ENCODE measurements at regions not wholly inside any gene's neighbourhood (a gene's known extent, or its start where the extent isn't known, plus 50 kb on each side); places are given as distances from the start of the nearest gene placed in this dataset.

DNA sequence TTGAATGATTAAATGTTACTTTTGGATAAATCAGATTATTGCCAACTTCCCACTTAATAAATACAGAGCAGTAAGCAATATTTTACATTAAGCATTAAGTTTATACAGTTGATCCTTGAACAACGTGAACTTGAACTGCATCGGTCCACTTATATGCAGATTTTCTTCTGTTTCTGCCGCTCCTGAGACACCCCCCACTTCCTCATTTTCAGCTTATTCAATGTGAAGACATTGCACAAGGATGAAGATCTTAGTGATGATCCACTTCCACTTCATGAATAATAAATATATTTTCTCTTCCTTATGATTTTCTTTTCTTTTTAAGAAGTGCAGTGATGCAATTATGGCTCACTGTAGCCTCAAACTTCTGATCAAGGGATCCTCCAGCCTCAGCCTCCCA, 167.2 kb downstream of the LINC00237 start:
- Mint-ChIP-seq H3K9me3 (no peaks in the 10 kb centered on the region), H3K4me3 (no peak overlapping the region), H3K27ac (no peak overlapping the region), H3K4me1 (ENCODE audit: low read depth in 2 of 2) (no peaks in the 10 kb centered on the region), H3K36me3 (ENCODE audit: insufficient read depth) (no peaks in the 10 kb centered on the region), H3K27me3 (peaks cover 31 to 43% of the 10 kb centered on the region in 2 donors)
- DNase-seq (no peak), ATAC-seq (replicated peaks) (no peak)

GRCh38 chr20:20938599-20938998, 167.6 kb downstream of the LINC00237 start:
- Mint-ChIP-seq H3K4me3 (no peak overlapping the region), H3K27me3 (peaks cover 32 to 43% of the 10 kb centered on the region in 2 donors), H3K36me3 (ENCODE audit: insufficient read depth) (no peaks in the 10 kb centered on the region), H3K4me1 (ENCODE audit: low read depth in 2 of 2) (no peaks in the 10 kb centered on the region), H3K9me3 (no peaks in the 10 kb centered on the region), H3K27ac (no peak overlapping the region)
- no peak for DNase-seq
- ATAC-seq (replicated peaks), result no peak

DNA sequence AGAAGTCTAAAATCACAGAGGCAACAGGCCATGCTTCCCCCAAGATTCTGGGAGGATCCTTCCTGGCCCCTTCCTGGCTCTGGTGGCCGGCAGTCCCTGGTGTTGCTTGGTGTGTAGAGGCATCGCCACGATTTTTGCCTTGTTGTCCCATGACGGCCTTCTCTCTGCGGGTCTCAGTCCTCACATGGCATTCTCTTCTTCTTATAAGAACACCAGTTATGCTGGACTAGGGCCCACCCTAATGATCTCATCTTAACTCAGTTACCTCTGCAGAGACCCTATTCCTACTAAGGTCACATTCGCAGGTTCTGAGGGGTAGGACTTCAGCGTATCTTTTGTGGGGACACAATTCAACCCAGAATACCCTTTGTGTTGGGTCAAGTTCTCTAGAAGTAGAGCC, 168.0 kb downstream of the LINC00237 start:
- Mint-ChIP-seq H3K4me1 (ENCODE audit: low read depth in 2 of 2) (no peaks in the 10 kb centered on the region), H3K36me3 (ENCODE audit: insufficient read depth) (no peaks in the 10 kb centered on the region), H3K27ac (no peak overlapping the region), H3K27me3 (peaks cover 29 to 38% of the 10 kb centered on the region in 2 donors), H3K9me3 (no peaks in the 10 kb centered on the region), H3K4me3 (no peak overlapping the region)
- ATAC-seq (replicated peaks) (no peak), DNase-seq (no peak)

DNA sequence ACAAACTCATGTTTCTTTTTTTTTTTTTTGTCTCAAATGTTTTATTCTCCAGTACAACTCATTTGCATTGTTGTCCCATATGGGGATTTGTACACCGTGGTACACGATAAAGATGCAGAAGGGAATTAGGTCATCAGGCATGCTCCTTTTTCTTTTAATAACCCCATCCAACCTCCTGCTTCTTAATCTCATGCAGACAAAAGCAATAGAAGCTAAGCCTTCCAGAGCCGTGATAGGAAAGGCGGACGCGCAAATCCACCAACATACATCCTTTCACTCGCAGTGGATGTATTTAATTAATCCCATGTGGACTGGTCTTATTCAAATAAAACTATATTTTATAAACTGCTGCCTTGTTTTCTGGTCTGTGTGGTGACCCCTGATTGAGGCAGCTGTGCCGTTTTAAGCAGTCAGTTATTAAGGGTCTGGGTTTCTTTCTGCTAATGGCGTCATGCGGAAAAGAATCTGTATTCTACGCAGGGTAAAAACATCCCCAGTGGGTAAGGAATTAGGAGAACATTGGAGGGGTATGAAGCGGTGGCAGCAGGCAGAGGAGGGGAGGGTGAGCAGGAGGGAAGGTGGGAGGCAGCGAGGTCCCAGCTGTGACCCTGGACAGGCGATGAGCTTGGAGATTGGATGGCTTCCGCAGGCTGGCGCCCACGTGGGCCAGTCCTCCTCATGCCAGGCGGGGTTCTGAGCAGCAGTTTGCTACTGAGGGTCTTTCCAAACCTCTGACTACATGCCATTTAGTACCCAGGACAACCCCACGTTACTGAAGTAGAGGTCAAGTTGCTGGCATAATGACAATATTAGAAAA, 172.8 kb downstream of the LINC00237 start:
- Mint-ChIP-seq H3K27me3 (peaks cover 23 to 30% of the 10 kb centered on the region in 2 donors), H3K4me1 (ENCODE audit: low read depth in 2 of 2) (no peaks in the 10 kb centered on the region), H3K27ac (no peak overlapping the region), H3K4me3 (no peak overlapping the region), H3K36me3 (ENCODE audit: insufficient read depth) (no peaks in the 10 kb centered on the region), H3K9me3 (no peaks in the 10 kb centered on the region)
- ATAC-seq (replicated peaks) (no peak), DNase-seq (no peak)

DNA sequence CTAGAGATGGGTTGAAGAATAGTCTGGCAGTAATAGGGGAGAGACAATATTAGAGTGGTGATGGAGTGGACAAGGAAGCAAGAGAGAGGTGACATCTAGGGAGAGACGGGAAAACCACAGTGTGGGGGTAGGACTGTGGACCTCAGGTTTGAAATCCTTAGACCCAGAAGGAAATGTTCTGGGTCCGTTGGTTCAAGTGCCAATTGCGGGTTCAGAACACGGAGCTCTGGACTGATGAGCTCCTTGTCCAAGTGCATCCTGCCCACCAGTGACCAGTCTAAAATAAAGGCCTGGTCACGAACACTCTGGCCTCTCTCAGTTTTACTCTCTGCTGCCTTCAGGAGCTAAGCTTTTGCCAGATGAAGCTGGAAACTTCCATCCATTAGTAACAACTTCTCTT, 174.0 kb downstream of the LINC00237 start:
- DNase-seq (no peak), ATAC-seq (replicated peaks) (no peak)
- no peaks in the 10 kb centered on the region for H3K36me3 Mint-ChIP-seq (ENCODE audit: insufficient read depth)
- peaks cover 23 to 25% of the 10 kb centered on the region in 2 donors for H3K27me3 Mint-ChIP-seq
- H3K27ac Mint-ChIP-seq, result no peak overlapping the region
- no peak overlapping the region for H3K4me3 Mint-ChIP-seq
- H3K9me3 Mint-ChIP-seq, result no peaks in the 10 kb centered on the region
- no peaks in the 10 kb centered on the region for H3K4me1 Mint-ChIP-seq (ENCODE audit: low read depth in 2 of 2)

DNA sequence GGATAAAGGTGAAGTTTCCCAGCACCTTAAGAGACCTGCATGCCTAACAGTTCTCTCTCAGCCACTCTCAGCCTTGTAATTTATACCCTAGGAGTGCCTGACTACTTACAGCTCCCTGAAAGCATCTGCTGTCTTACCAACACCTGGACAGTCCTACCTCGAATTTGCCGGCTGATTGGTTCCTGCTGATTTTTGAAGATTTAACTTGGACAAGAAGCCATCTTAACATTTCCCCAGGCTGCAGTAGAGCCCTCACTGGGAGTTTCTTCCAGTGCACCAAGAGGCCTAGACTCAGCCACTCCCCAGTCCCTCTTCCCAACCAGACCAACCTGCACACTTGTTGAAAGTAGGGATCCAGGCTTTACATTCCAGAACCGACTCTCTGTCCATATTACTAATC, 174.5 kb downstream of the LINC00237 start:
- DNase-seq, result no peak
- no peaks in the 10 kb centered on the region for H3K9me3 Mint-ChIP-seq
- no peak overlapping the region for H3K27ac Mint-ChIP-seq
- H3K27me3 Mint-ChIP-seq, result peaks cover 22 to 23% of the 10 kb centered on the region in 2 donors
- no peaks in the 10 kb centered on the region for H3K4me1 Mint-ChIP-seq (ENCODE audit: low read depth in 2 of 2)
- no peak for ATAC-seq (replicated peaks)
- no peak overlapping the region for H3K4me3 Mint-ChIP-seq
- no peaks in the 10 kb centered on the region for H3K36me3 Mint-ChIP-seq (ENCODE audit: insufficient read depth)

DNA sequence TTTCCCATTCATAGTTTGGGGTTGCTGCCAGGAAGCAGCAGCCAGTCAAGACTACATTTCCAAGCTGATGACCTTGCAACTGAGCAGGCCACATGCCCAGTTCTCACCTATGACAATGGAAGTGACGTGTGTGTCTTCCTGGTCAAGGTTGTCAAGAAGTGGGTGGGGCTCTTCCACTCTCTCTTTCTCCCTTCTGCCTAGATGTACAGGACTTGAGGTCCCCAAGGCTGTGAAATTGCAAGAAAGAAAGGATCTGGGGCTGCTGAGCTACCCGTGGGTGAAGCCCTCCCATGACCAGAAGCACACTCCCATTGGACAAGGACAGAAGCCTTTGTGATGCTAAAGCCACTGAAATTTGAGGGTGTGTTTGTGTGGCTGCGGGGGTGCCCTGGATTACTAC, 175.1 kb downstream of the LINC00237 start:
- no peak for ATAC-seq (replicated peaks)
- no peaks in the 10 kb centered on the region for H3K36me3 Mint-ChIP-seq (ENCODE audit: insufficient read depth)
- no peak for DNase-seq
- no peaks in the 10 kb centered on the region for H3K9me3 Mint-ChIP-seq
- H3K4me3 Mint-ChIP-seq, result no peak overlapping the region
- peaks cover 17 to 23% of the 10 kb centered on the region in 2 donors for H3K27me3 Mint-ChIP-seq
- H3K27ac Mint-ChIP-seq, result no peak overlapping the region
- no peaks in the 10 kb centered on the region for H3K4me1 Mint-ChIP-seq (ENCODE audit: low read depth in 2 of 2)

- Mint-ChIP-seq H3K36me3 (ENCODE audit: insufficient read depth) (no peaks in the 10 kb centered on the region), H3K27me3 (peaks cover 17 to 23% of the 10 kb centered on the region in 2 donors), H3K9me3 (no peaks in the 10 kb centered on the region), H3K4me1 (ENCODE audit: low read depth in 2 of 2) (no peaks in the 10 kb centered on the region), H3K4me3 (no peak overlapping the region), H3K27ac (no peak overlapping the region)
- DNase-seq (no peak), ATAC-seq (replicated peaks) (no peak)
Measured at GRCh38 chr20:20930500-20930899, 175.7 kb downstream of the LINC00237 start.

DNA sequence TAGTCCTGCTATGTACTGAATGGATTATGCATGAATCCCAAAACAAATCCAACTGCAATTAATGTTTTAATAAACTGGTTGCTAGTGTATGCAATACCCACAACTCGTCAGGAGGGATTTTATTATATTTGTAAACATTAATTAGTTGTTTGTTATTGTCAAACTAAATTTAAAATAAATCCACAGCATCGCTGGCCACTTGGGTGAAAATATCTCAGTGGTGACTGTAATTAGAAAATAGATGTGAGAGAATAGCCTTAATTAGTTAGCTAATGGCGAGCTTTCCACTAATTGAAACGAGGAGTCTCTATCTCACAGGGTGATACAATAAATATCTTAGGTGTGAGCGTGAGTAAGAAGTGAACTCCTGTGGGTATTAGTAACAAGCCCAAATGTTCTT, 176.8 kb downstream of the LINC00237 start:
- DNase-seq (no peak), ATAC-seq (replicated peaks) (no peak)
- H3K27ac Mint-ChIP-seq, result no peak overlapping the region
- no peaks in the 10 kb centered on the region for H3K36me3 Mint-ChIP-seq (ENCODE audit: insufficient read depth)
- H3K4me1 Mint-ChIP-seq (ENCODE audit: low read depth in 2 of 2), result no peaks in the 10 kb centered on the region
- no peaks in the 10 kb centered on the region for H3K9me3 Mint-ChIP-seq
- peaks cover 23 to 26% of the 10 kb centered on the region in 2 donors for H3K27me3 Mint-ChIP-seq
- no peak overlapping the region for H3K4me3 Mint-ChIP-seq

- no peak overlapping the region for H3K27ac Mint-ChIP-seq
- no peaks in the 10 kb centered on the region for H3K4me1 Mint-ChIP-seq (ENCODE audit: low read depth in 2 of 2)
- ATAC-seq (replicated peaks) (no peak), DNase-seq (no peak)
- H3K36me3 Mint-ChIP-seq (ENCODE audit: insufficient read depth), result no peaks in the 10 kb centered on the region
- no peaks in the 10 kb centered on the region for H3K9me3 Mint-ChIP-seq
- H3K4me3 Mint-ChIP-seq, result no peak overlapping the region
- H3K27me3 Mint-ChIP-seq, result peaks cover 26 to 40% of the 10 kb centered on the region in 2 donors
Measured at GRCh38 chr20:20926222-20926905, 179.8 kb downstream of the LINC00237 start.

- ATAC-seq (replicated peaks), result no peak
- H3K4me3 Mint-ChIP-seq, result no peak overlapping the region
Measured at GRCh38 chr20:20920433-20920832, 185.7 kb downstream of the LINC00237 start.

DNA sequence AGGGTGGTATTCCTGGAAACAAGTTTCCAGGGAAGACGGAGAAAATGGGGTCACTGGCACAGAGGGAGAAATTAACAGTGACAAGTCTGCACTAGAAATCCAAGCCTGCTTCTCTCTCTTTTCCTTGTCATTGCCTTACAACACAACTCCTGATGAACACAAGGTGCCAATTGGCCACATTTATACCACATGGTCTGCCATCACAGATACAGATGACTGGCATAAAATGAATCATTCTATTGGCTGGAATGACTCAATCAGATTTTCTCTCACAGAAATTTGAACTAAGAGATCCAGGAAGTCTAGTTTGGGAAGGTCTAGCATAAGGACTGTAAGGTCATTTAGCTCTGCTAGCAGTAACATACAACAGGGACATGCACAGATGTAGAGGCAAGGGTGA, 190.3 kb downstream of the LINC00237 start:
- H3K9me3 Mint-ChIP-seq, result peaks cover 8 to 18% of the 10 kb centered on the region in 2 donors
- no peaks in the 10 kb centered on the region for H3K36me3 Mint-ChIP-seq (ENCODE audit: insufficient read depth)
- H3K4me3 Mint-ChIP-seq, result no peak overlapping the region
- no peaks in the 10 kb centered on the region for H3K4me1 Mint-ChIP-seq (ENCODE audit: low read depth in 2 of 2)
- H3K27ac Mint-ChIP-seq, result no peak overlapping the region
- ATAC-seq (replicated peaks) (no peak), DNase-seq (no peak)
- H3K27me3 Mint-ChIP-seq, result peaks cover 26% of the 10 kb centered on the region in 2 donors

More at GRCh38 chr20:20920433-20920832, 185.7 kb downstream of the LINC00237 start:
- Mint-ChIP-seq H3K27me3 (peaks cover 26 to 46% of the 10 kb centered on the region in 2 donors), H3K9me3 (peaks cover 8 to 18% of the 10 kb centered on the region in 2 donors), H3K4me1 (ENCODE audit: low read depth in 2 of 2) (no peaks in the 10 kb centered on the region), H3K36me3 (ENCODE audit: insufficient read depth) (no peaks in the 10 kb centered on the region), H3K27ac (no peak overlapping the region)
- DNase-seq, result no peak

- H3K9me3 Mint-ChIP-seq, result peaks cover 0 to 2% of the 10 kb centered on the region in 2 donors
- no peak overlapping the region for H3K27ac Mint-ChIP-seq
- DNase-seq (no peak), ATAC-seq (replicated peaks) (no peak)
- peaks cover 19 to 57% of the 10 kb centered on the region in 2 donors for H3K27me3 Mint-ChIP-seq
- no peak overlapping the region for H3K4me3 Mint-ChIP-seq
- no peaks in the 10 kb centered on the region for H3K36me3 Mint-ChIP-seq (ENCODE audit: insufficient read depth)
- no peaks in the 10 kb centered on the region for H3K4me1 Mint-ChIP-seq (ENCODE audit: low read depth in 2 of 2)
Measured at GRCh38 chr20:20904501-20904831, 192.0 kb upstream of the RALGAPA2 start.

All from effector memory CD8-positive, alpha-beta T cell (primary cell).